ENCODE measurements at regions not wholly inside any gene's neighbourhood (a gene's known extent, or its start where the extent isn't known, plus 50 kb on each side); places are given as distances from the start of the nearest gene placed in this dataset.

DNA sequence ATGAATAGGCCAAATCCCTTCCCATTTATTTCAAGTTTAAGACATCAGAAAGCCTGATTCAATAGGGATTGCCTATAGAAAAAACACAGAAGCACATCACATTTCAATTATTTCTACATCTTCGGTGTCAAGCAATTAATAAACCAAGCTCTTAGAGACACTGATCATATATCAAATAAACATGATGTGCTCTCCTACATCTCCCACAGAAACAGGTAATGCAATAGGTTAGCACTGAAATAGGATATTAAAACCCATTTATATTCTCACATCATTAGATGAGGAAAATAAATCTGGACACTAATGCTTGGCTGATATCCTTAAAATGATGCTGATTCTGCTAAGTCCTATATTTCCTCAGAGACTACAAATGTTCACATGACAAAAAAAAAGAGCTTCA is 364.7 kb downstream of the MBD2 start:
- no peak for TF ChIP-seq EZH2 (IDR thresholded peaks at IDR 0.05; ENCODE audit: borderline replicate concordance, insufficient read depth, low read depth, low read length, poor library complexity, severe bottlenecking)
- TF ChIP-seq, protein P1, sequence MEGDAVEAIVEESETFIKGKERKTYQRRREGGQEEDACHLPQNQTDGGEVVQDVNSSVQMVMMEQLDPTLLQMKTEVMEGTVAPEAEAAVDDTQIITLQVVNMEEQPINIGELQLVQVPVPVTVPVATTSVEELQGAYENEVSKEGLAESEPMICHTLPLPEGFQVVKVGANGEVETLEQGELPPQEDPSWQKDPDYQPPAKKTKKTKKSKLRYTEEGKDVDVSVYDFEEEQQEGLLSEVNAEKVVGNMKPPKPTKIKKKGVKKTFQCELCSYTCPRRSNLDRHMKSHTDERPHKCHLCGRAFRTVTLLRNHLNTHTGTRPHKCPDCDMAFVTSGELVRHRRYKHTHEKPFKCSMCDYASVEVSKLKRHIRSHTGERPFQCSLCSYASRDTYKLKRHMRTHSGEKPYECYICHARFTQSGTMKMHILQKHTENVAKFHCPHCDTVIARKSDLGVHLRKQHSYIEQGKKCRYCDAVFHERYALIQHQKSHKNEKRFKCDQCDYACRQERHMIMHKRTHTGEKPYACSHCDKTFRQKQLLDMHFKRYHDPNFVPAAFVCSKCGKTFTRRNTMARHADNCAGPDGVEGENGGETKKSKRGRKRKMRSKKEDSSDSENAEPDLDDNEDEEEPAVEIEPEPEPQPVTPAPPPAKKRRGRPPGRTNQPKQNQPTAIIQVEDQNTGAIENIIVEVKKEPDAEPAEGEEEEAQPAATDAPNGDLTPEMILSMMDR (IDR thresholded peaks at IDR 0.05) = no peak

Measured in B cell (primary cell).